ENCODE measurements at regions not wholly inside any gene's neighbourhood (a gene's known extent, or its start where the extent isn't known, plus 50 kb on each side); places are given as distances from the start of the nearest gene placed in this dataset.

GRCh38 chr9:115694991-115695390 lies 458.6 kb upstream of the PAPPA start:
- Histone ChIP-seq H3K27ac (ENCODE audit: low read length) (no peak overlapping the region), H3K4me3 (ENCODE audit: low read length) (no peak overlapping the region), H3K36me3 (ENCODE audit: control insufficient read depth, insufficient read depth, low read length) (no peaks in the 10 kb centered on the region), H3K9me3 (ENCODE audit: control insufficient read depth, low read depth, low read length) (no peaks in the 10 kb centered on the region), H3K27me3 (ENCODE audit: control insufficient read depth, insufficient read depth, low read length) (no peaks in the 10 kb centered on the region), H3K4me1 (ENCODE audit: control insufficient read depth, insufficient read depth, low read length) (no peaks in the 10 kb centered on the region)
- DNase-seq, result no peak

DNA sequence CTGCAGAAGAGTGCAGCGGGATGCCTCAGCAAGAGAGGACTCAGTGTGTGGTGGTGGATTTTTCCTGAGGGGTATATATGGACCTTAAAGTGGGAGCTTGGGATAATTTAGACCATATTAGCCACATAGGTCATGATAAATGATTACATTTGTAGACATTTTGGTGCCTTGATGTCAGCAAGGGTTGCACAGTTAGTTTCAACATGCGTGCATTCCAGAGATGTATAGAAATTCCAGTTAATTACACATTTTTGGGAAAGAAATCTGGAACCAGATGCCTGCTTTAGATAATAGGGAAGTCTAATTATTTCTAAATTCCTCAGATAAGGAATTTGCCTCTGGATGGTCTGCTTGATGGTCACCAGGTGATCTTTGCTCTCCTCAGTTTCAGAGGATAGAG lies 440.6 kb upstream of the PAPPA start:
- Histone ChIP-seq H3K4me1 (ENCODE audit: control insufficient read depth, insufficient read depth, low read length) (no peaks in the 10 kb centered on the region), H3K9me3 (ENCODE audit: control insufficient read depth, low read depth, low read length) (no peaks in the 10 kb centered on the region), H3K36me3 (ENCODE audit: control insufficient read depth, insufficient read depth, low read length) (no peaks in the 10 kb centered on the region)

DNA sequence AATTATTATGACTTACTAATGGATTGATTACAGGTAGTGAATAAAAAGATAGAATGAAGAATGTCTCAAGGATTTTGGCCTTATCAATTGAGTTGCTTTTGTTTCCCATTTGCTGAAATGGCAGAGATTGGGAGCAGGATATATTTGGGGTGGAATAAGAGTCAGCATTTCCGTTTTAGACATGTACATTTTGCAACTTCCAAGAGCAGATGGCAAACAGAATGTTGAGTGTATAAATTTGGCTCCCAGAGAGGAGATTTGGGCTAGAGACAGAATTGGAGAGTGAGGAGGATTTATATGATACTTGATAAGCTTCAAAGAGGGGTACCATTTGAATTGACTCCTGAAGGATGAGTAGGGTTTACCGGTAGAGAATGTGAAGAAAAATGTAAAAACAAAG lies 437.9 kb upstream of the PAPPA start:
- 92% methylated on average over 2 of the region's 2 CpGs for WGBS (ENCODE audit: insufficient coverage, low lambda C conversion rate)
- no peak for DNase-seq
- H3K9me3 ChIP-seq (ENCODE audit: control insufficient read depth, low read depth, low read length), result no peaks in the 10 kb centered on the region
- no peaks in the 10 kb centered on the region for H3K36me3 ChIP-seq (ENCODE audit: control insufficient read depth, insufficient read depth, low read length)
- no peaks in the 10 kb centered on the region for H3K4me1 ChIP-seq (ENCODE audit: control insufficient read depth, insufficient read depth, low read length)
- no peak overlapping the region for H3K4me3 ChIP-seq (ENCODE audit: low read length)
- no peak overlapping the region for H3K27ac ChIP-seq (ENCODE audit: low read length)
- H3K27me3 ChIP-seq (ENCODE audit: control insufficient read depth, insufficient read depth, low read length), result no peaks in the 10 kb centered on the region

More for the DNA sequence above, 440.6 kb upstream of the PAPPA start:
- Histone ChIP-seq H3K4me3 (ENCODE audit: low read length) (no peak overlapping the region), H3K27ac (ENCODE audit: low read length) (no peak overlapping the region), H3K27me3 (ENCODE audit: control insufficient read depth, insufficient read depth, low read length) (no peaks in the 10 kb centered on the region)
- no peak for DNase-seq
- WGBS (ENCODE audit: insufficient coverage, low lambda C conversion rate), result no CpG with 5 or more reads among the region's 2 CpGs

GRCh38 chr9:115717298-115717697 lies 436.3 kb upstream of the PAPPA start:
- H3K27ac ChIP-seq (ENCODE audit: low read length), result no peak overlapping the region
- no peaks in the 10 kb centered on the region for H3K27me3 ChIP-seq (ENCODE audit: control insufficient read depth, insufficient read depth, low read length)
- no peak for DNase-seq
- H3K9me3 ChIP-seq (ENCODE audit: control insufficient read depth, low read depth, low read length), result no peaks in the 10 kb centered on the region
- no peaks in the 10 kb centered on the region for H3K36me3 ChIP-seq (ENCODE audit: control insufficient read depth, insufficient read depth, low read length)
- H3K4me3 ChIP-seq (ENCODE audit: low read length), result no peak overlapping the region
- H3K4me1 ChIP-seq (ENCODE audit: control insufficient read depth, insufficient read depth, low read length), result no peaks in the 10 kb centered on the region

DNA sequence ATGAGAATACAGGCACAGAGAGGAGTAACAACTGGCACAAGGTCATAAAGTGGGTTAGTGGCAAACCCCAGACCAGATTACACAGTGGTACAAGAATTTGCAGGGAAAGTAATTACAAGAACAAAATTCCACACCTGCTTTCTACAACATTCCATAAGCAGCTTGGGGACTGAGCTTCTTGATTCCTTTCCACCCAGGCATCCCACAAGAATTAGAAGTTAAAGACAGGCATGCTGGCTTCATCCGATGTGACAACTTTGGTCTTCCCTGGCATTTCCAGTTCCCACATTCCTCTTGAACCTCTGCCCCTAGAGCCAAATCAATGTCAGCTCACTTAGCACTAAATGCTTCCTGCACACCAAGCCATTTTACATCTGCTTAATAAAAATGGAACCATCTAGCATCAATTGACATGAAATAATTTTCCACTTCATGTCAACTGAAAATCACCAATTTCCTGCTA lies 435.8 kb upstream of the PAPPA start:
- no peak for DNase-seq
- Histone ChIP-seq H3K4me1 (ENCODE audit: control insufficient read depth, insufficient read depth, low read length) (no peaks in the 10 kb centered on the region), H3K36me3 (ENCODE audit: control insufficient read depth, insufficient read depth, low read length) (no peaks in the 10 kb centered on the region), H3K27me3 (ENCODE audit: control insufficient read depth, insufficient read depth, low read length) (no peaks in the 10 kb centered on the region), H3K27ac (ENCODE audit: low read length) (no peak overlapping the region), H3K9me3 (ENCODE audit: control insufficient read depth, low read depth, low read length) (no peaks in the 10 kb centered on the region), H3K4me3 (ENCODE audit: low read length) (no peak overlapping the region)
- 78% methylated on average over 1 of the region's 1 CpG for WGBS (ENCODE audit: insufficient coverage, low lambda C conversion rate)

DNA sequence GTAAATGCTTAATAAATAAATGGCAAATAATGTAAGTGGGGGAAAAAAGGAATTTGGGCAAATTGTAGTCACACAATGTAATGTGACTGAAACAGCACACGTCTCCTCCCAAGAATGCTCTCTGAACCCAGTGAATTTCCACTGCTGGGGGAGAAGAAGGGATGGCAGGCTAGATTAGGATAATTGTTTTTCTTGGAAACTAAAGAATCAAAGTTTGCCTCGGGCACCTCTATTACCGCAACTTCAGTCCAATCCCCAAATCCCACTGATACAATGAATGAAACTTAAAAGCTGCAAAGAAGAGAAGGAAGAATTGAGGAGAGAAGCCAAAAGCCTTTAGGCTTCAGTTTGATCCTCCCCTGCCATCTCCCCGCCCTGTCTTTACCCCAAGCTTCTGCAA lies 423.2 kb upstream of the PAPPA start:
- no peaks in the 10 kb centered on the region for H3K4me1 ChIP-seq (ENCODE audit: control insufficient read depth, insufficient read depth, low read length)
- H3K9me3 ChIP-seq (ENCODE audit: control insufficient read depth, low read depth, low read length), result no peaks in the 10 kb centered on the region
- H3K36me3 ChIP-seq (ENCODE audit: control insufficient read depth, insufficient read depth, low read length), result no peaks in the 10 kb centered on the region
- DNase-seq, result no peak
- no peaks in the 10 kb centered on the region for H3K27me3 ChIP-seq (ENCODE audit: control insufficient read depth, insufficient read depth, low read length)
- H3K27ac ChIP-seq (ENCODE audit: low read length), result no peak overlapping the region
- WGBS (ENCODE audit: insufficient coverage, low lambda C conversion rate), result no CpG with 5 or more reads among the region's 4 CpGs
- no peak overlapping the region for H3K4me3 ChIP-seq (ENCODE audit: low read length)

GRCh38 chr9:115730845-115731244 lies 422.7 kb upstream of the PAPPA start:
- Histone ChIP-seq H3K27ac (ENCODE audit: low read length) (no peak overlapping the region), H3K27me3 (ENCODE audit: control insufficient read depth, insufficient read depth, low read length) (no peaks in the 10 kb centered on the region), H3K4me3 (ENCODE audit: low read length) (no peak overlapping the region), H3K9me3 (ENCODE audit: control insufficient read depth, low read depth, low read length) (no peaks in the 10 kb centered on the region), H3K4me1 (ENCODE audit: control insufficient read depth, insufficient read depth, low read length) (no peaks in the 10 kb centered on the region), H3K36me3 (ENCODE audit: control insufficient read depth, insufficient read depth, low read length) (no peaks in the 10 kb centered on the region)
- no peak for DNase-seq
- WGBS (ENCODE audit: insufficient coverage, low lambda C conversion rate), result 85% methylated on average over 1 of the region's 1 CpG

GRCh38 chr9:115733318-115734110 lies 420.1 kb upstream of the PAPPA start:
- DNase-seq, result no peak
- WGBS (ENCODE audit: insufficient coverage, low lambda C conversion rate), result 37% methylated on average over 3 of the region's 4 CpGs
- Histone ChIP-seq H3K4me1 (ENCODE audit: control insufficient read depth, insufficient read depth, low read length) (no peaks in the 10 kb centered on the region), H3K36me3 (ENCODE audit: control insufficient read depth, insufficient read depth, low read length) (no peaks in the 10 kb centered on the region), H3K9me3 (ENCODE audit: control insufficient read depth, low read depth, low read length) (no peaks in the 10 kb centered on the region), H3K4me3 (ENCODE audit: low read length) (no peak overlapping the region), H3K27me3 (ENCODE audit: control insufficient read depth, insufficient read depth, low read length) (no peaks in the 10 kb centered on the region), H3K27ac (ENCODE audit: low read length) (no peak overlapping the region)

DNA sequence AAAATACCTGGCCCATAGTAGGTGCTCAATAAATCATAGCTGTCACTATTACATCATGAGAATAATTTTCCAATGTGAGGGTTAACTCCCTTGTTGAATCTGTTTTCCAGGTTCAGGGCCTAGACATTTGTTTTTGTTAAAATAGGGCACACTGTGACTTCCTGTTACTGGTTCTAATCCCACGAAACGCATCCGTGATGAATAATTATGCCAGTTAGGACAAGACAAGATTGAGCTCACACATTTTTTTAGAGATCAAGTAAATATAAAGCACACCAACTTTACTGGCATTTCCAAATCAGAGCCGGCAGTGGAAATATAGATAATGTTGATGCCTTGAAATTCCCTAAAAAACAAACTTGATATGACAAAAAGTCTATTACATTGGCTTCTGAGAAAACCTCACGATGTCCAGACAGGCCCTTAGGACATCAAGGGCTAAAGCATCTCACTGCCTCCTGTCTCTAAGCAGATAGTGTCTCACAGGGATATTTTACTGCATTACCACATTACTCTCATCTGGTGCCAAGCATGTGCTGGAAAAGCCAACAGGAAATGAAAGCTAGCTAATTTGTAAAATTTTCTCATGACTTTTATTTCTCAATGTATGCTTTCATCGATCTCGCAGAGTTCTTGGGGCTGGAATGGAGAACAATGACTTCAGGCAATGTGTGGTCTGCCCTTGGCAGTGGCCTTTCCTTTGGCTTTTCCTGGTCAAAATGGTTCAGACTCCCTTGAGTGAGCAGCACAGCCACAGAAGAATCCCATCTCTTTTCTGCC lies 414.3 kb upstream of the PAPPA start:
- no peaks in the 10 kb centered on the region for H3K4me1 ChIP-seq (ENCODE audit: control insufficient read depth, insufficient read depth, low read length)
- 89% methylated on average over 3 of the region's 7 CpGs for whole genome bisulfite sequencing (ENCODE audit: insufficient coverage, low lambda C conversion rate)

GRCh38 chr9:115740986-115741385 lies 412.6 kb upstream of the PAPPA start:
- Histone ChIP-seq H3K4me3 (ENCODE audit: low read length) (no peak overlapping the region), H3K27ac (ENCODE audit: low read length) (no peak overlapping the region), H3K4me1 (ENCODE audit: control insufficient read depth, insufficient read depth, low read length) (no peaks in the 10 kb centered on the region), H3K36me3 (ENCODE audit: control insufficient read depth, insufficient read depth, low read length) (no peaks in the 10 kb centered on the region), H3K9me3 (ENCODE audit: control insufficient read depth, low read depth, low read length) (no peaks in the 10 kb centered on the region), H3K27me3 (ENCODE audit: control insufficient read depth, insufficient read depth, low read length) (no peaks in the 10 kb centered on the region)
- no peak for DNase-seq
- 71% methylated on average over 1 of the region's 1 CpG for WGBS (ENCODE audit: insufficient coverage, low lambda C conversion rate)

More for the DNA sequence above, 414.3 kb upstream of the PAPPA start:
- H3K27me3 ChIP-seq (ENCODE audit: control insufficient read depth, insufficient read depth, low read length), result no peaks in the 10 kb centered on the region
- H3K9me3 ChIP-seq (ENCODE audit: control insufficient read depth, low read depth, low read length), result no peaks in the 10 kb centered on the region
- DNase-seq, result no peak
- no peak overlapping the region for H3K27ac ChIP-seq (ENCODE audit: low read length)
- H3K36me3 ChIP-seq (ENCODE audit: control insufficient read depth, insufficient read depth, low read length), result no peaks in the 10 kb centered on the region
- H3K4me3 ChIP-seq (ENCODE audit: low read length), result no peak overlapping the region

Measured in large intestine (tissue), 3 donors.